Stomach (tissue), 4 donors: ENCODE measurements at regions not wholly inside any gene's neighbourhood (a gene's known extent, or its start where the extent isn't known, plus 50 kb on each side); places are given as distances from the start of the nearest gene placed in this dataset.

Source experiments
- CTCF ChIP-seq, 7 experiments: fragments of 450-650 bp in 4 of 7; fragments of 200-600 bp in 3 of 7; sonication (generic) in 3 of 7; IDR thresholded peaks; one replicate each; pipeline ENCODE4 v1.5.1; 2016 to 2019; ENCODE audit warnings: antibody characterized with exemption in 7 of 7, control low read depth in 2 of 7, mild to moderate bottlenecking in 1 of 7
- POLR2A ChIP-seq, 4 donors: fragments of 450-650 bp; IDR thresholded peaks; one replicate each; pipeline ENCODE4 v1.6.1; 2016; ENCODE audit warnings: antibody characterized with exemption in 4 of 4, control low read depth in 2 of 4, mild to moderate bottlenecking in 1 of 4, moderate library complexity in 1 of 4

DNA sequence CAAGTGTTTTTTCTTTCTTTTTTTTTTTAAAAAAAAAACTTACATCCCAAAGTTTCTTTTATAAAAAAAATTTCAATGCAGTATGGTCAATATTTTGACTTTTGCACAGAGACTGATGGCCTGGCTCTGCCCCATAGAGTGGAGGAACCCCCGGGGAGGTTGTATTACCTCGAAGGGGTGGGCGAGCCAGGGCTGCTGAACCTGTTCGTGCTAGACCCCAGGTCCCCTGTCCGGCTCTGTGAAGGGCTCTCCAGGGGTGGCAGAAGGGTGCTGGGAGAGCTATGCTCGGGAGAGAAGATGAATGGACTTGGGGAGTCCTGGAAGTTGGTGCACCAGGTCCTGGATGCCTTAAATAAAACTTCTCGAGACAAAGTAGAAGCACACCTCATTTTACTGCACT is 446.4 kb upstream of the KLF6 start:
- TF ChIP-seq CTCF (IDR thresholded peaks at IDR 0.05) (no peak), POLR2A (IDR thresholded peaks at IDR 0.05) (no peak)
